HepG2 (cell line): ENCODE measurements at regions not wholly inside any gene's neighbourhood (a gene's known extent, or its start where the extent isn't known, plus 50 kb on each side); places are given as distances from the start of the nearest gene placed in this dataset.

Experiments
- ATAC-seq: fragments of 200-7000 bp; cut with Tn5 transposase; 3 replicates; pipeline ENCODE4 v1.9.1; 2020; ENCODE audit warnings: mild to moderate bottlenecking, moderate library complexity
- BruUV-seq: library from RNA; stranded (reverse); fragments of 400-500 nt; replicated peaks from 2 replicates; lab custom pipeline; 2021; lab: Mats Ljungman, UMichigan
- CTCF ChIA-PET: fragments of 300-600 bp; formaldehyde crosslinking; extraction: SDS; loops from one replicate; lab custom pipeline; 2021; ENCODE audit warnings: low total read pairs, inconsistent platforms, low intra/inter-chr PET ratio; lab: Yijun Ruan, JAX
- POLR2A ChIA-PET: fragments of 350-600 bp; sonication (Branson Sonifier 250); formaldehyde crosslinking; loops from one replicate; lab custom pipeline; 2020; ENCODE audit warnings: antibody characterized with exemption, inconsistent platforms; lab: Yijun Ruan, JAX
- DNase-seq: peaks from one replicate; pipeline ENCODE4 v3.0.0-alpha.2; 2015; ENCODE audit warnings: low spot score
- FAIRE-seq: peaks from 3 replicates; lab custom pipeline; 2011; peaks lifted over from hg19 to GRCh38; lab: Jason Lieb, UNC
- H2AFZ ChIP-seq: one replicate; pipeline ENCODE4 v1.6.1; 2011; ENCODE audit warnings: low read length, inconsistent platforms
- H3K27ac ChIP-seq: fragments of 300-600 bp; 3 replicates; pipeline ENCODE4 v1.8.0; 2011; ENCODE audit warnings: mixed run types, mild to moderate bottlenecking, mixed read lengths, low read length, inconsistent platforms; ENCODE audit not compliant: insufficient read depth; ENCODE audit errors: extremely low read length
- H3K27me3 ChIP-seq, 2 experiments: fragments of 200-600 bp in 1 of 2; 2 replicates in 1 of 2; 3 replicates in 1 of 2; pipeline versions ENCODE4 v1.6.0 to v1.8.0; 2011; ENCODE audit warnings: low read length in 2 of 2, mild to moderate bottlenecking in 2 of 2, moderate library complexity in 2 of 2, inconsistent platforms in 1 of 2; ENCODE audit not compliant: insufficient read depth in 2 of 2, control insufficient read depth in 1 of 2
- H3K36me3 ChIP-seq, 2 experiments: fragments of 200-600 bp in 1 of 2; replicated peaks in 1 of 2; 2 replicates in 1 of 2; 3 replicates in 1 of 2; pipeline versions ENCODE4 v1.5.1 to v1.8.0; 2011; ENCODE audit warnings: low read length in 2 of 2, inconsistent platforms in 1 of 2; ENCODE audit not compliant: insufficient read depth in 2 of 2, control insufficient read depth in 1 of 2
- H3K4me1 ChIP-seq: 2 replicates; pipeline ENCODE4 v1.5.1; 2012; ENCODE audit warnings: low read length, inconsistent platforms; ENCODE audit not compliant: insufficient read depth
- H3K4me2 ChIP-seq: 2 replicates; pipeline ENCODE4 v1.6.0; 2011; ENCODE audit warnings: low read depth, low read length, inconsistent platforms
- H3K4me3 ChIP-seq, 3 experiments: fragments of 200-600 bp in 1 of 3; sonication (generic), shearing (Covaris generic) in 1 of 3; replicated peaks in 1 of 3; 2 replicates each; pipeline ENCODE4 v1.5.1; 2011 to 2016; ENCODE audit warnings: low read length in 3 of 3, inconsistent platforms in 2 of 3, low read depth in 2 of 3, mild to moderate bottlenecking in 2 of 3, control low read depth in 1 of 3, mixed read lengths in 1 of 3; ENCODE audit not compliant: insufficient read depth in 1 of 3
- H3K79me2 ChIP-seq: one replicate; pipeline ENCODE4 v1.6.1; 2011; ENCODE audit warnings: low read length, inconsistent platforms; ENCODE audit not compliant: insufficient read depth
- H3K9ac ChIP-seq: 2 replicates; pipeline ENCODE4 v1.6.0; 2011; ENCODE audit warnings: mild to moderate bottlenecking, low read depth, low read length, inconsistent platforms; ENCODE audit not compliant: insufficient read depth
- H3K9me3 ChIP-seq: 2 replicates; pipeline ENCODE4 v1.5.1; 2012; ENCODE audit warnings: mild to moderate bottlenecking, low read length
- H4K20me1 ChIP-seq: 2 replicates; pipeline ENCODE4 v1.6.0; 2011; ENCODE audit warnings: inconsistent platforms, mild to moderate bottlenecking, low read length, moderate library complexity; ENCODE audit not compliant: insufficient read depth
- ARNTL ChIP-seq: sonication (generic); formaldehyde crosslinking; IDR thresholded peaks from 2 replicates; pipeline ENCODE4 v1.4.0; 2020; ENCODE audit warnings: mild to moderate bottlenecking, missing genetic modification reagents
- BATF2 ChIP-seq: sonication (generic); formaldehyde crosslinking; IDR thresholded peaks from 2 replicates; pipeline ENCODE4 v1.8.0; 2022; ENCODE audit warnings: mild to moderate bottlenecking, missing genetic modification reagents, moderate library complexity
- DPF2 ChIP-seq: sonication (generic); formaldehyde crosslinking; IDR thresholded peaks from 2 replicates; pipeline ENCODE4 v1.4.0; 2020; ENCODE audit warnings: mild to moderate bottlenecking, low read depth, missing genetic modification reagents, borderline replicate concordance
- ELF3 ChIP-seq: IDR thresholded peaks from 2 replicates; pipeline ENCODE4 v1.6.1; 2016; ENCODE audit warnings: missing genetic modification reagents, missing compliant biosample characterization
- IKZF1 ChIP-seq: fragments of 450-650 bp; IDR thresholded peaks from 2 replicates; pipeline ENCODE4 v1.7.1; 2016
- KLF12 ChIP-seq: sonication (generic); formaldehyde crosslinking; IDR thresholded peaks from 2 replicates; pipeline ENCODE4 v1.4.0; 2020; ENCODE audit warnings: missing genetic modification reagents, borderline replicate concordance
- NFE2L2 ChIP-seq: fragments of 150-350 bp; IDR thresholded peaks from 2 replicates; pipeline ENCODE4 v1.6.1; 2014; ENCODE audit warnings: low read length
- RAD51 ChIP-seq: fragments of 450-650 bp; IDR thresholded peaks from 2 replicates; pipeline ENCODE4 v1.6.1; 2016; ENCODE audit warnings: borderline replicate concordance
- YEATS2 ChIP-seq: sonication (generic); formaldehyde crosslinking; IDR thresholded peaks from 2 replicates; pipeline ENCODE4 v1.4.0; 2020; ENCODE audit warnings: missing genetic modification reagents, borderline replicate concordance
- ZFP91 ChIP-seq: sonication (generic); formaldehyde crosslinking; IDR thresholded peaks from 2 replicates; pipeline ENCODE4 v1.9.0; 2022; ENCODE audit warnings: missing genetic modification reagents, mild to moderate bottlenecking, borderline replicate concordance
- ZNF275 ChIP-seq: sonication (generic); formaldehyde crosslinking; IDR thresholded peaks from 2 replicates; pipeline ENCODE4 v1.8.0; 2022; ENCODE audit warnings: missing genetic modification reagents, mild to moderate bottlenecking, inconsistent platforms, borderline replicate concordance
- ZNF451 ChIP-seq: sonication (generic); formaldehyde crosslinking; IDR thresholded peaks from 2 replicates; pipeline ENCODE4 v1.5.0; 2020; ENCODE audit warnings: mild to moderate bottlenecking, missing genetic modification reagents
- ZNF773 ChIP-seq: sonication (generic); formaldehyde crosslinking; IDR thresholded peaks from 2 replicates; pipeline ENCODE4 v1.4.0; 2020; ENCODE audit warnings: missing genetic modification reagents, borderline replicate concordance
- ZNF777 ChIP-seq: sonication (generic); formaldehyde crosslinking; IDR thresholded peaks from 2 replicates; pipeline ENCODE4 v1.4.0; 2020; ENCODE audit warnings: missing genetic modification reagents
- WGBS: methylation state at CpG from one replicate; pipeline ENCODE4 v1.1.6; 2017; ENCODE audit warnings: low lambda C conversion rate; 5-methylcytosine and 5-hydroxymethylcytosine counted together
- in situ Hi-C: cut with HindIII; loops from 2 replicates; pipeline ENCODE4 v1.10.0; 2017; ENCODE audit warnings: low pct_unique_long_range_greater_than_20kb; ENCODE audit not compliant: extremely low pct_ligation_motif_present
- intact Hi-C: fragments of 100-400 bp; cut with micrococcal nuclease; formaldehyde crosslinking; loops from one replicate; pipeline ENCODE4 v1.10.0; 2022; ENCODE audit not compliant: unreplicated experiment

- in situ Hi-C loops (no loop called here), intact Hi-C loops (no loop called here)
- Histone ChIP-seq H4K20me1 (no peaks in the 10 kb centered on the region), H3K9ac (no peak overlapping the region), H3K9me3 (no peaks in the 10 kb centered on the region), H3K27me3 (no peaks in the 10 kb centered on the region), H3K79me2 (no peaks in the 10 kb centered on the region), H3K36me3 (no peaks in the 10 kb centered on the region), H3K27ac (no peak overlapping the region), H3K4me3 (no peak overlapping the region), H2AFZ (no peak overlapping the region), H3K4me2 (no peak overlapping the region), H3K4me1 (no peaks in the 10 kb centered on the region)
- no peak for ATAC-seq
- no peak for FAIRE-seq
- no TSS peak for BruUV-seq
- TF ChIP-seq ZNF275 (no peak), RAD51 (no peak), ZNF777 (CRISPR knock-in tag) (no peak), DPF2 (CRISPR knock-in tag) (no peak), NFE2L2 (no peak), ELF3 (CRISPR knock-in tag) (no peak), BATF2 (CRISPR knock-in tag) (no peak), ARNTL (CRISPR knock-in tag) (no peak), ZNF773 (CRISPR knock-in tag) (no peak), IKZF1 (no peak), ZFP91 (CRISPR knock-in tag) (no peak), KLF12 (CRISPR knock-in tag) (no peak), ZNF451 (CRISPR knock-in tag) (no peak), YEATS2 (CRISPR knock-in tag) (no peak)
- no peak for DNase-seq
- ChIA-PET CTCF (no interaction called here), POLR2A (no interaction called here)
- WGBS = 94% methylated on average over 1 of the region's 1 CpG
These were observed 2127.8 kb upstream of the CELF4 start for GRCh38 chr18:39693359-39693758.
